Neuronal stem cell (in vitro differentiated cells): ENCODE measurements at regions not wholly inside any gene's neighbourhood (a gene's known extent, or its start where the extent isn't known, plus 50 kb on each side); places are given as distances from the start of the nearest gene placed in this dataset.
"Not testable (repeated sequence)": the region's sequence is repeated elsewhere in the genome, so short reads cannot be mapped to it uniquely, and the experiment has no call there.

Experiments
- DNase-seq: peaks from one replicate; pipeline ENCODE4 v3.0.0-alpha.2; 2013; ENCODE audit warnings: low spot score
- H2AFZ ChIP-seq: one replicate; pipeline ENCODE4 v1.6.1; 2013; ENCODE audit warnings: mild to moderate bottlenecking, low read length, inconsistent platforms
- H2AK5ac ChIP-seq: 2 replicates; pipeline ENCODE4 v1.6.1; 2013; ENCODE audit warnings: low read depth, mild to moderate bottlenecking, inconsistent platforms, low read length, moderate library complexity, mixed read lengths
- H2BK120ac ChIP-seq: 2 replicates; pipeline ENCODE4 v1.6.1; 2013; ENCODE audit warnings: low read depth, mild to moderate bottlenecking, inconsistent platforms, low read length, moderate library complexity, mixed read lengths
- H2BK12ac ChIP-seq: one replicate; pipeline ENCODE4 v1.6.1; 2013; ENCODE audit warnings: low read length, inconsistent platforms
- H2BK15ac ChIP-seq: 2 replicates; pipeline ENCODE4 v1.6.1; 2013; ENCODE audit warnings: mild to moderate bottlenecking, low read length, inconsistent platforms, mixed read lengths
- H2BK5ac ChIP-seq: one replicate; pipeline ENCODE4 v1.6.1; 2013; ENCODE audit warnings: inconsistent platforms, mild to moderate bottlenecking, low read length, moderate library complexity
- H3K14ac ChIP-seq: one replicate; pipeline ENCODE4 v1.6.1; 2013; ENCODE audit warnings: low read length, inconsistent platforms
- H3K18ac ChIP-seq: 2 replicates; pipeline ENCODE4 v1.6.1; 2013; ENCODE audit warnings: low read length, inconsistent platforms
- H3K23ac ChIP-seq: 2 replicates; pipeline ENCODE4 v1.6.1; 2013; ENCODE audit warnings: low read depth, mild to moderate bottlenecking, mixed read lengths, low read length, inconsistent platforms; ENCODE audit not compliant: poor library complexity
- H3K27ac ChIP-seq: replicated peaks from 3 replicates; pipeline ENCODE4 v1.5.1; 2013; ENCODE audit warnings: low read length, inconsistent platforms
- H3K27me3 ChIP-seq, 3 experiments: 2 replicates each; pipeline ENCODE4 v1.6.1; 2013; ENCODE audit warnings: low read length in 3 of 3, mild to moderate bottlenecking in 2 of 3, inconsistent platforms in 1 of 3, low read depth in 1 of 3, mixed read lengths in 1 of 3, moderate library complexity in 1 of 3; ENCODE audit not compliant: control insufficient read depth in 3 of 3, insufficient read depth in 3 of 3
- H3K36me3 ChIP-seq, 2 donors: replicated peaks in 1 of 2; 2 replicates each; pipeline ENCODE4 v1.6.1; 2013; ENCODE audit warnings: low read length in 2 of 2; ENCODE audit not compliant: control insufficient read depth in 2 of 2, insufficient read depth in 2 of 2
- H3K4ac ChIP-seq: 2 replicates; pipeline ENCODE4 v1.6.1; 2013; ENCODE audit warnings: inconsistent platforms, mild to moderate bottlenecking, low read length, moderate library complexity
- H3K4me1 ChIP-seq, 2 donors: 1 replicate in 1 of 2; 2 replicates in 1 of 2; pipeline ENCODE4 v1.6.1; 2013; ENCODE audit warnings: low read length in 2 of 2, low read depth in 1 of 2; ENCODE audit not compliant: control insufficient read depth in 2 of 2, insufficient read depth in 1 of 2
- H3K4me2 ChIP-seq: one replicate; pipeline ENCODE4 v1.6.1; 2013; ENCODE audit warnings: mild to moderate bottlenecking, low read length, inconsistent platforms; ENCODE audit not compliant: insufficient read depth, poor library complexity, severe bottlenecking
- H3K4me3 ChIP-seq, 2 donors: 2 replicates each; pipeline ENCODE4 v1.5.1; 2013; ENCODE audit warnings: low read length in 2 of 2, mild to moderate bottlenecking in 2 of 2, inconsistent platforms in 1 of 2, moderate library complexity in 1 of 2
- H3K79me1 ChIP-seq: one replicate; pipeline ENCODE4 v1.6.1; 2013; ENCODE audit warnings: low read depth, mild to moderate bottlenecking, inconsistent platforms, low read length, moderate library complexity
- H3K9ac ChIP-seq: one replicate; pipeline ENCODE4 v1.6.1; 2013; ENCODE audit warnings: mild to moderate bottlenecking, low read depth, low read length, inconsistent platforms; ENCODE audit not compliant: poor library complexity
- H3K9me3 ChIP-seq, 2 donors: replicated peaks in 1 of 2; 2 replicates each; pipeline versions ENCODE3 to v1.6.1; 2013; ENCODE audit warnings: low read length in 2 of 2, mild to moderate bottlenecking in 2 of 2, inconsistent platforms in 1 of 2, low read depth in 1 of 2, mixed read lengths in 1 of 2, moderate library complexity in 1 of 2; ENCODE audit not compliant: control insufficient read depth in 2 of 2, insufficient read depth in 1 of 2
- H4K8ac ChIP-seq: one replicate; pipeline ENCODE4 v1.6.1; 2013; ENCODE audit warnings: low read depth, mild to moderate bottlenecking, inconsistent platforms, low read length, moderate library complexity
- H4K91ac ChIP-seq: one replicate; pipeline ENCODE4 v1.6.1; 2013; ENCODE audit warnings: low read length, low read depth, mild to moderate bottlenecking, inconsistent platforms; ENCODE audit not compliant: poor library complexity
- WGBS, 2 donors: extraction: QIAGEN DNeasy Blood & Tissue Kit; methylation state at CpG; one replicate each; pipeline ENCODE4 v1.1.7; 2013; ENCODE audit warnings: missing lambda C conversion rate in 2 of 2, mixed read lengths in 1 of 2; ENCODE audit not compliant: insufficient read length in 2 of 2, insufficient replicate concordance in 1 of 2; ENCODE audit errors: extremely low coverage in 2 of 2; 5-methylcytosine and 5-hydroxymethylcytosine counted together

DNA sequence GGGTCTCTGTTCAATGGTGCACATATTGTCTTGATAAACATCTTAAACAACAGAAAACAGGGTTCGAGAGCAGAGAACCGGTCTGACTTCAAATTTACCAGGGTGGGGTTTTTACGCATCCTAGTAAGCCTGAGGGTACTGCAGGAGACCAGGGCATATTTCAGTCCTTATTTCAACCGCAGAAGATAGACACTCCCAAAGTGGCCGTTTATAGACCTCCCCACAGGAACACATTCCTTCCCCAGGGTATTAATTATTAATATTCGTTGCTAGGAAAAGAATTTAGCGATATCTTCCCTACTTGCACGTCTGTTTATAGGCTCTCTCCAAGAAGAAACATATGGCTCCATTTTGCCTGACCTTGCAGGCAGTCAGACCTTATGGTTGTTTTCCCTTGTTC is 1063.2 kb downstream of the DNAJB9 start:
- not testable (repeated sequence) for H3K27ac ChIP-seq, H2BK15ac ChIP-seq, H3K9ac ChIP-seq, H3K36me3 ChIP-seq, H3K79me1 ChIP-seq, H3K4ac ChIP-seq, H2BK12ac ChIP-seq, H3K4me2 ChIP-seq, H2BK5ac ChIP-seq, H3K9me3 ChIP-seq, H2AK5ac ChIP-seq, H2BK120ac ChIP-seq, H3K23ac ChIP-seq, DNase-seq, H3K18ac ChIP-seq, H2AFZ ChIP-seq, H4K8ac ChIP-seq, H3K14ac ChIP-seq, H3K4me1 ChIP-seq, H3K4me3 ChIP-seq, H3K27me3 ChIP-seq, H4K91ac ChIP-seq
- no CpG with 5 or more reads among the region's 8 CpGs for WGBS, 2 donors

DNA sequence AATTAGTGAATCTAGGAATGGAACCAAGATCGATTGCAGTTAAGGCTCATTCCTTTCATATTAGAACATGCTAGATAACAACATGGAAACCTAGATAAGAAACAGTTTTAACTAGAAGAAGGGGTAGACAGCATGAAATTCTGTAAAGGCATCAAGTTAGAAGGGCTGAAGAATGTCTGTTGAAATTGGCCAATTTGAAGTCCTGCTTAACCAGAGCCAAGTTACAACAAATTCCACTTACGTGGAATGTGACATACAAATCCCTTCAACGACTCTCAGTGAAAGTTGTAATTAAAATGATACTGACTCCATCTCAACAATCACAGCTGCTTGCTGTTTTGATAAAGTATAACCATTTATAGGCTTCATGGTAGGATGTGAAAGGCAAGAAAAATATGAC is 1065.7 kb downstream of the DNAJB9 start:
- H3K4me1 ChIP-seq: no peaks in the 10 kb centered on the region
- no peak overlapping the region for H3K4ac ChIP-seq
- H3K4me2 ChIP-seq: no peak overlapping the region
- H2BK120ac ChIP-seq: no peak overlapping the region
- no peaks in the 10 kb centered on the region for H3K27me3 ChIP-seq
- no peak overlapping the region for H3K18ac ChIP-seq
- no peaks in the 10 kb centered on the region for H3K9me3 ChIP-seq
- H3K36me3 ChIP-seq: no peaks in the 10 kb centered on the region
- no CpG with 5 or more reads among the region's 3 CpGs for WGBS, 2 donors
- no peak overlapping the region for H2BK5ac ChIP-seq
- no peak overlapping the region for H3K14ac ChIP-seq
- H3K27ac ChIP-seq: no peak overlapping the region
- H4K91ac ChIP-seq: no peak overlapping the region
- DNase-seq: no peak
- H2BK12ac ChIP-seq: no peak overlapping the region
- no peak overlapping the region for H3K9ac ChIP-seq
- H3K79me1 ChIP-seq: no peaks in the 10 kb centered on the region
- H4K8ac ChIP-seq: no peak overlapping the region
- no peak overlapping the region for H3K23ac ChIP-seq
- no peak overlapping the region for H2BK15ac ChIP-seq
- H2AK5ac ChIP-seq: no peak overlapping the region
- no peak overlapping the region for H2AFZ ChIP-seq
- H3K4me3 ChIP-seq: no peak overlapping the region

DNA sequence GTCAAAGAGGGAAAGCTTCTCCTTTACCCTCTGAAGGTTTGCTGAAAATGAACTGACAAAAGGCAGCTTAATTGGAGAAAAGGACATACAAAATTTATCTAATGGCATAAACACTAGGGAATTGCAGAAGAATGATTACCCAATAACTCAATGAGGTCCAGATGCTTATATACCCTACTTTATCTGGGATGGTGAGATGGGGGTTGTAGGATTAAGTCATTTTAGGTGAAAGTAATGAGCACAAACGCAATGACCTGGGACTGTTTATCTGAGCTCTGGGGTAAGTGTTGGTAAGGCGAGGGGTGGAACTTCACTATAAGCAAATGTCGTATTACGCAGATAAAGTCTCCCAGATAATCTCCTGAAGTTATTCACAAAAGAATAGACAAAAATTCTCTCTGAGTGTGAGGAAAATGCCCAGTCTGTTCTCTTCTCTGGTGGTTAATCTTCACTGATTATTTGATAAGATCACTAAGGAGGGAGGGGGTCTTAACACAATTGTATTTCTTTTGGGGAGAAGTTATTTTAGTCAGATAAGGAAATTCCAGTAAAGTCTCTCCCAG is 1067.8 kb downstream of the DNAJB9 start:
- H2BK12ac ChIP-seq: no peak overlapping the region
- no peak overlapping the region for H3K4me3 ChIP-seq
- no peaks in the 10 kb centered on the region for H3K9me3 ChIP-seq
- no peak overlapping the region for H3K18ac ChIP-seq
- H3K4me1 ChIP-seq: peaks cover 0 to 1% of the 10 kb centered on the region in 2 donors
- no CpG with 5 or more reads among the region's 4 CpGs for WGBS, 2 donors
- no peaks in the 10 kb centered on the region for H3K27me3 ChIP-seq
- H3K4me2 ChIP-seq: no peak overlapping the region
- no peak overlapping the region for H4K91ac ChIP-seq
- no peak overlapping the region for H4K8ac ChIP-seq
- no peak overlapping the region for H2BK15ac ChIP-seq
- no peak overlapping the region for H3K14ac ChIP-seq
- H2BK120ac ChIP-seq: no peak overlapping the region
- no peak overlapping the region for H2BK5ac ChIP-seq
- no peak overlapping the region for H2AFZ ChIP-seq
- no peak overlapping the region for H3K4ac ChIP-seq
- H3K27ac ChIP-seq: no peak overlapping the region
- H3K9ac ChIP-seq: no peak overlapping the region
- no peak for DNase-seq
- H2AK5ac ChIP-seq: no peak overlapping the region
- no peaks in the 10 kb centered on the region for H3K79me1 ChIP-seq
- no peaks in the 10 kb centered on the region for H3K36me3 ChIP-seq
- no peak overlapping the region for H3K23ac ChIP-seq

DNA sequence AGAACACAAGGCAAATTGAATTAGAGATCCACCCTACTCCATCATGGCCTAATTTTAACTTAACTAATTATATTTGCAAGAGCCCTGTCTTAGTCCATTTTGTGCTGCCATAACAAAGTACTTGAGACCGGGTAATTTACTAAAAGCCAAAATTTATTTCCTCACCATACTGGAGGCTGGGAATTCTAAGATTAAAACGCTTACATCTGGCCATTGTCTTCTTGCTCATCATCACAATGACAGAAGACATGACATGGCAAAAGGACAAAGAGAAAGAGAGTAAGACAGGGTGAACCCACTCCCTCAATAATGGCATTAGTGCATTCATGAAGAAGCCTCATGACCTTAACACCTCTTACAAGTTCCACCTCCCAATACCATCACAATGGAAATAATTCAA is 1068.6 kb downstream of the DNAJB9 start:
- no peak overlapping the region for H4K8ac ChIP-seq
- H2BK120ac ChIP-seq: no peak overlapping the region
- H3K14ac ChIP-seq: no peak overlapping the region
- H3K27me3 ChIP-seq: no peaks in the 10 kb centered on the region
- no peak overlapping the region for H3K4ac ChIP-seq
- no CpG with 5 or more reads among the region's 2 CpGs for WGBS, 2 donors
- H3K18ac ChIP-seq: no peak overlapping the region
- no peak for DNase-seq
- H3K23ac ChIP-seq: no peak overlapping the region
- H3K9me3 ChIP-seq: no peaks in the 10 kb centered on the region
- H3K27ac ChIP-seq: no peak overlapping the region
- peaks cover 0 to 1% of the 10 kb centered on the region in 2 donors for H3K4me1 ChIP-seq
- no peak overlapping the region for H2AK5ac ChIP-seq
- H3K4me2 ChIP-seq: no peak overlapping the region
- H3K4me3 ChIP-seq: no peak overlapping the region
- H2BK5ac ChIP-seq: no peak overlapping the region
- H3K79me1 ChIP-seq: no peaks in the 10 kb centered on the region
- no peak overlapping the region for H2AFZ ChIP-seq
- no peak overlapping the region for H3K9ac ChIP-seq
- H2BK12ac ChIP-seq: no peak overlapping the region
- no peaks in the 10 kb centered on the region for H3K36me3 ChIP-seq
- no peak overlapping the region for H2BK15ac ChIP-seq
- H4K91ac ChIP-seq: no peak overlapping the region
